ENCODE measurements at regions not wholly inside any gene's neighbourhood (a gene's known extent, or its start where the extent isn't known, plus 50 kb on each side); places are given as distances from the start of the nearest gene placed in this dataset.
A peak's percentile ranks its signal among the peaks of the same experiment; 100 is the strongest.

GRCh38 chrX:5748586-5749150 lies 480.0 kb downstream of the NLGN4X start:
- Histone ChIP-seq H3K9me3 (ENCODE audit: severe bottlenecking) (no peaks in the 10 kb centered on the region), H3K4me3 (ENCODE audit: severe bottlenecking) (no peak overlapping the region), H3K27ac (ENCODE audit: poor library complexity, severe bottlenecking) (no peak overlapping the region), H3K36me3 (ENCODE audit: low read depth) (no peaks in the 10 kb centered on the region), H3K4me1 (ENCODE audit: insufficient read depth, poor library complexity, severe bottlenecking) (no peaks in the 10 kb centered on the region), H3K27me3 (ENCODE audit: insufficient read depth, poor library complexity, severe bottlenecking) (no peaks in the 10 kb centered on the region)
- DNase-seq (ENCODE audit: low spot score) (no peak), ATAC-seq (ENCODE audit: low read depth) (no peak)
- TF ChIP-seq CTCF (IDR thresholded peaks at IDR 0.05; ENCODE audit: poor library complexity, severe bottlenecking): no peak

GRCh38 chrX:5746231-5746630 lies 482.4 kb downstream of the NLGN4X start:
- H3K36me3 ChIP-seq (ENCODE audit: low read depth): no peaks in the 10 kb centered on the region
- no peaks in the 10 kb centered on the region for H3K9me3 ChIP-seq (ENCODE audit: severe bottlenecking)
- no peaks in the 10 kb centered on the region for H3K27me3 ChIP-seq (ENCODE audit: insufficient read depth, poor library complexity, severe bottlenecking)
- no peak overlapping the region for H3K4me3 ChIP-seq (ENCODE audit: severe bottlenecking)
- no peak for DNase-seq (ENCODE audit: low spot score)
- no peaks in the 10 kb centered on the region for H3K4me1 ChIP-seq (ENCODE audit: insufficient read depth, poor library complexity, severe bottlenecking)
- H3K27ac ChIP-seq (ENCODE audit: poor library complexity, severe bottlenecking): no peak overlapping the region
- ATAC-seq (ENCODE audit: low read depth): no peak
- TF ChIP-seq CTCF (IDR thresholded peaks at IDR 0.05; ENCODE audit: poor library complexity, severe bottlenecking): no peak

- TF ChIP-seq CTCF (IDR thresholded peaks at IDR 0.05; ENCODE audit: poor library complexity, severe bottlenecking): no peak
Measured at GRCh38 chrX:5733501-5733900, 495.2 kb downstream of the NLGN4X start.

GRCh38 chrX:5730556-5730955 lies 498.1 kb downstream of the NLGN4X start:
- DNase-seq (ENCODE audit: low spot score): no peak

More at GRCh38 chrX:5733501-5733900, 495.2 kb downstream of the NLGN4X start:
- peak; percentile 33; the same call in 1 of the 3 replicates for ATAC-seq (ENCODE audit: low read depth)
- no peaks in the 10 kb centered on the region for H3K9me3 ChIP-seq (ENCODE audit: severe bottlenecking)
- DNase-seq (ENCODE audit: low spot score): no peak
- H3K4me1 ChIP-seq (ENCODE audit: insufficient read depth, poor library complexity, severe bottlenecking): peaks cover 5% of the 10 kb centered on the region
- no peaks in the 10 kb centered on the region for H3K27me3 ChIP-seq (ENCODE audit: insufficient read depth, poor library complexity, severe bottlenecking)
- H3K27ac ChIP-seq (ENCODE audit: poor library complexity, severe bottlenecking): peak overlapping the region; percentile 19
- no peaks in the 10 kb centered on the region for H3K36me3 ChIP-seq (ENCODE audit: low read depth)
- H3K4me3 ChIP-seq (ENCODE audit: severe bottlenecking): no peak overlapping the region

More at GRCh38 chrX:5730556-5730955, 498.1 kb downstream of the NLGN4X start:
- TF ChIP-seq CTCF (IDR thresholded peaks at IDR 0.05; ENCODE audit: poor library complexity, severe bottlenecking): no peak
- H3K4me3 ChIP-seq (ENCODE audit: severe bottlenecking): no peak overlapping the region
- ATAC-seq (ENCODE audit: low read depth): no peak
- H3K9me3 ChIP-seq (ENCODE audit: severe bottlenecking): no peaks in the 10 kb centered on the region
- no peak overlapping the region for H3K27ac ChIP-seq (ENCODE audit: poor library complexity, severe bottlenecking)
- no peaks in the 10 kb centered on the region for H3K36me3 ChIP-seq (ENCODE audit: low read depth)
- H3K4me1 ChIP-seq (ENCODE audit: insufficient read depth, poor library complexity, severe bottlenecking): peaks cover 17% of the 10 kb centered on the region
- no peaks in the 10 kb centered on the region for H3K27me3 ChIP-seq (ENCODE audit: insufficient read depth, poor library complexity, severe bottlenecking)

Measured in RWPE2 (cell line).